Hindlimb muscle (tissue), 1 donor: ENCODE measurements at regions not wholly inside any gene's neighbourhood (a gene's known extent, or its start where the extent isn't known, plus 50 kb on each side); places are given as distances from the start of the nearest gene placed in this dataset.

Experiments
- DNase-seq: peaks from one replicate; pipeline ENCODE4 v3.0.0-alpha.2; 2013

DNA sequence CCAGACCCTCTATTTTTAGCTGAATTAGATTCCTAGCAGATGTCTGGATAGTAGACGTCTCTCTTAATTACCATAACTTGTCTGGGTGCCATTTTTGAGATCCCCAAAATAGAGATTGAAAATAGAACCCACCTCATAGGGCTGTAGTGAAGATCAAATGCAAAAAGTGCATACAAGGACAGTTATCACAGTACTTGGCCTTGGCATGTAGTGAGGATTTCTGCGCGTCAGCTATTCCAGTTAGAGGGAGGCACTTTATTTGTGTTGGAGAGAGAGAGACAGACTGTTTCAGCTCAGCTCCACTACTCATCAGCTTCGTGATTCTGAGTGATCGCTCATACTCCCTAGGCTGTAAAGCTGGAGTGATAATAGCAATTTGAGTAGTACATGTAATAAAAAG lies 59.6 kb upstream of the CDH13 start:
- DNase-seq, result no peak

DNA sequence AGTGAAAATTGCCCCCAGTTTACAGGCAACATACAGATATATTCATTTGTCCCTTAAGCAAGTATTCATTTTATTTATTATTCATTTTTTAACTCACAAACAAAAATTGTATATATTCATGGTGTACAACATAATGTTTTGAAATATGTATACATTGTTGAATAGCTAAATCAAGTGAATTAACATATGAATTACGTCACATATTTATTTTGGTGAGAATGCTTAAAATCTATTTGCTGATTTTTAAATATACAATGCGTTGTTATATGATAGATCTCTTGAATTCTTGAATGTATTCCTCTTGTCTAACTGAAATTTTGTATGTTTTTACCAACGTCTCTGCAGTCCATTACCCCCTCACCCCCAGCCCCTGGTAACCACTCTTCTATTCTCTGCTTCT lies 63.4 kb upstream of the CDH13 start:
- DNase-seq, result no peak

DNA sequence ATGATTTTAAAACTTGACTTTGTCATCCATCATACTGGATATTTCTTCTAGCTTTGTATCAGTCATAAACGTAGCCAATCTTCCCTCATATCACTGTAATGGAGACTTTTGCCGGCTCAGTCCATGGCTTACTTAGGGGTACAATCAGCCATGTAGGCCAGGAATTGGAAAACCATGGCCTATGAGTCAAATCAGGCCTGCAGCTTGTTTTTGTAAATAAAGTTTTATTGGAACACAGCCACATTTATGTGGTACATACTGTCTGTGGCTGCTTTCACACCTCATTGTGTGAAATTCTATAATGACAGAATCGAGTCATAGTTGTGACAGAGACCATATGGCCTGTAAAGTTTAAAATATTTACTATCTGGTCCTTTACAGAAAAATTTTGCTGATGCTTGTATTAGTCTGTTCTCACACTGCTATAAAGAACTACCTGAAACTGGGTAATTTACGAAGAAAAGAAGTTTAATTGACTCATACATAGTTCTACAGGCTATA lies 64.5 kb upstream of the CDH13 start:
- DNase-seq, result no peak

DNA sequence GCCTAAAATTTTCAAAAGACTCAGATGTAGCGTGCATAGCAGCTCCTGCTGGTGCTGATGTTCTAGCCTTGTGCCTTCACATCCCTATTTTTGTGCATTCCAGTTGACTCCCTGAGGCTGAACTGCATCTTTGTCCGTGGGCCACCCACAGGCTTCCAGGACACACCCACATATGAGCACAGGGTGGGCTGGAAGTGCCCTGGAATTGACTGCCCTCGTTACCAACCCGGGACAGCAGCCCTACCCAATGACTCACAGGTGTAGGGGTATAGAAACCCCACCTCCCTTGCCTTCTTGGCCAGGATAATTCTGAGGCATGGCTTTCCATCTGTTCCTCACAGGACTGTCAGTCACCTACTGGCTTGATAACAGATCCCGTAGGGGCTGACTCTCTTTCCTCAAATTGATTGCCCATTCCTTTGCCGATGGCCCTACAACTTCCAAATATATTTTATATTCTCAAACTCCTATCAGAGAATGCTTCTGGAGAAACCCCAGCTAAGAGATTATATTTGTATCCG lies 65.9 kb upstream of the CDH13 start:
- DNase-seq, result no peak

DNA sequence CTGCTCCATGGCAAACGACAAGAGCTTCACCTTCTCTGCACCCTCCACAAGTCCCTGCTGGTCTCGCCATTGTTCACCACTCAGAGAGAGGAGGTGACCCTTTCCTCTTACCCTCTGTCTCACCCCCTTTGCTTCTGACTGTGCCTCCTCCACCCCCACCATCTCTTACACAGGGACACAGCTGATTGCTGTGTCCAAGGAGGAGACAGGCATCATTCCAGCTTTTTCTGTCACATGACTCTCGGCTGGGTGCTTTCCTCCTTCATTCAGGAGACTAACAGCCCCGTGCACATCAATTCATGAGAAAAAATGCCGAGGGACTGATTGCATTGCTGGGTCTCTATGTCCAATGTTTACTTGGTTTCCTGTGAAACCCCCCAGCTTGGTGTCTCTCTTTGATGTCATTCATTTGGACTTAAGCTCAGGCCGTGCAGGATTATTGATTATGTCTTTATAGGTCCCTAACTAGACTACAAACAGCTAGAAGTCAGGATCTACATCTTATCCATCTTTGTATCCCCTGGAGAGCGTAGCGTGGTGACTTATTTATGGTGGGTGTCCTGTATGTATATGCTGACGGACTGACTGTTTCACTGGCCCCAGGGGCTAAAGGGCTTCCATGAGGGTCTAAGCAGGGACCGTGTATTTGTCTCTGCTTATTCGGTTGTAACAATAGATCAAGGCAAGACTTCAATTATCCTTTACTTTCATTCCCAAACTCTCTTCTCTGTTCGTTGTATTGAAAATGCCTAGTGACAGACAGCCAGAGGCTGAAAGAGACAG lies 82.2 kb upstream of the CDH13 start:
- no peak for DNase-seq

DNA sequence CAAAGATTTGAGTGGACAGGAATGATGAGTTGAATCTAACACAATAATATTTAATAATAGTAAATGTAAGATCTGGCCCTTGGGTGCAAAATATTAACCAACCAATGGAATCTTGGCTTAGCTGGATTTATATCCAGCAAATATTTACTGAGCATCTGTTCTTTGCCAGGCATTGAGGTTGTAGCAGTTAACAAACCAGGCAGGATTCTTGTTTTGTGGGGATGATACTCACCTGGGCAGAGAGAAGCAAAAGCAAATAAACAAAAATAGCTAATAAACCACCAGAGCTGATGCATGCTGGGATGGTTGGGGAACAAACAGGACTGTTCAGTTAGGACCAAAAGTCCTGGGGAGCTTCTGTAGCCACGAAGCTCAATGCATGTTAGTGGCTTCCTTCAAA lies 84.1 kb upstream of the CDH13 start:
- DNase-seq, result no peak

DNA sequence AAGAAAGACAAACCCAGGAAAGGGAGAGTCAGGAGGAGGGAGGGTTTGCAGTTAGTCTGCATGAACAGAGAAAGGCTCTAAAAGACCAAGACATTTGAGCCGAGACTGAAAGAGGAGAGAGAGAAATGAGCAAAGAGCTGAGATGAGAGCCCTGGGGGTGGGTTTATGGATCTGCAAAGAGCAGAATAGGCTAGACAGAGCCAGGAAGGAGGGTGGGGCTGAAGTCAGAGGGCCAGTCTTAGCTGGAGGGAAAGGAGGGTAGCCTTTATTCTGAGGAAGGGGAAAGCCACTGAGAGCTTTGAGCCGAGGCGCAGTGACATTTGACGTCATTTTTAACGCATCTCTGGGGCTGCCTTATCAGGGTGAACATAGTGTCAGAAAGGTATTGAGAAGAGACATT lies 85.7 kb upstream of the CDH13 start:
- DNase-seq, result no peak

DNA sequence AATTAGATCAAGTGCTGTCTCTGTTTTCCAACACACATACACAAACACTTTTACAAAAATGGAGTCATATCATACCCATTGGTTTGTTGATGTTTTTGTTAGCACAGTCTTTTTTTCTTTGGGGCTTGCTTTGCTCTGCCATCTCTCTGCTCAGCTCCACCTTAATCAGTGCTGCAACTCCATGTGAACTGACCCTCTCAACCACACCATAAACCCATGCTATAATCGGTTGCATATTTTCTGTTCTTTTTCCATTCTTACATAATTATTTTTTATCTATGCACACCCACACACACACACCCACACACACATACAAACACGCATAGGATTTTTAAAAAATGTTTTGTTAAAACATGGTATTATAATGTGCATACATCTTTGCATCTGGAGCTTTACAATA lies 91.0 kb upstream of the CDH13 start:
- DNase-seq, result no peak

DNA sequence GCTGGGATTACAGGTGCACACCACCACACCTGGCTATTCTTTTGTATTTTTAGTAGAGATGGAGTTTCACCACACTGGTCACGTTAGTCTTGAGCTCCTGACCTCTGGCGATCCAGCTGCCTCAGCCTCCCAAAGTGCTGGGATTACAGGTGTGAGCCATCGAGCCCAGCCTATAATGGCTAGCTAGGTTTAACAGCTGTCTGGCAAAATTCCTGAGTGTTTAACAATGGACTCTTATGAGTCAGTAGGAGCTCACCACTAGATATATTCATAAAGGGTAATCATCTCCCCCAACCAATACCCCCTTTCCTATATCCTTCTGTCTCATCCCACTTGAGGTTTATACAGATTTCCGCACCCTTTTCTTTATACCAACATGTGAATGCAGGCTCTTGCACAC lies 91.5 kb upstream of the CDH13 start:
- no peak for DNase-seq

DNA sequence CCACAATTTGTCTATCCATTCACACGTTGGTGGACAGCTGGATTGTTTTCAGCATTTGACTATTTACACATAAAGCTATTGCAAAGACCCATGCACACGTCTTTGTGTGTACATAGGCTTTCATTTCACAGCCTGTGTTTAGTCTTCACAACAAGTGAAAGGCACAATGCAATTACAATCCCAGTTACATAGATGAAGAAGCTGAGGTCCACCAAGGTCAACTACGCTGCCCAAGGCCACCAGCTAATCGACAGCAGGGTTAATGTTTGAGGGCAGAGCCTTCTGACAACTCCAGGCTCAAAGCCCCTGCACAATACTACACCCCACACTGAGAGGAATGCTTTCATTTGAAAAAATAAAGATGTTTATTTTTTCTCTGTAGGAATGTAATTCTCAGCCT lies 93.6 kb upstream of the CDH13 start:
- no peak for DNase-seq

DNA sequence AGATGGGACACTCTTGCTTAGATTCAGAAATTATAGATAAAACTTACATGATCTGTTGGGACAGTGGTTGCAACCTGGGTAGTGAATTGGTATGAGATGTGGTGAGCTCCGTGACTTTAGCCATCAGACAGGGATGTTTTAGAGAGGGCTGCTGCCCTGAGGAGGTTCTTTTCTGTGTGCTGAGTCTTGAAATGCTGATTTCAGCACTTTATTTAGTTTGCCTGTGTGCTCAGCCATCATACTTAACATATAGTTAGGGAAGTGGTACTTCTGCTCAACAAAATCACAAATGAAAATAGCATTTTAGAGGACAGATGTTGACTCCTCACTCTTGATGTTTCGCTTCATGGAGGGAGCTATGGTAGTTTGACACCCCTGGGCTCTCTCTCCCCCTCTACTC lies 95.9 kb upstream of the CDH13 start:
- DNase-seq, result no peak

DNA sequence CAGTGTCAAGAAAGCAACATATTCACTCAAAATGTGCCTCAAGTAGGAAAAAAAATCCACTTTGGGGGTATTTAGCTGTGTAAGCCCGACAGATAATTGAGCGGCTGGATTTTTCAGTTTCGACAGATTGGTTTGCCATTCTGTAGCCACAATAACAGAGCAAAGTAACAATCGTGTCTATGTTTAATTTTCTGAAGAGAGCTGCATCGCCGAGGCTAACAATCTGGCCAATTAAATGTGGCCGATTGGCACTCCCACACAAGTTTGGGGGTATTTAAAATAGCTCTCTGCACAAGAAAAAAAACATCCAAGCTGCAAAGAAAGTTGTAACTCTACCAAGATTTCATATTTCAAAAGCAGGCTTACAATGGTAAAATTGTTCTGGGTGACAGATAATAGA lies 99.7 kb upstream of the CDH13 start:
- DNase-seq, result no peak

DNA sequence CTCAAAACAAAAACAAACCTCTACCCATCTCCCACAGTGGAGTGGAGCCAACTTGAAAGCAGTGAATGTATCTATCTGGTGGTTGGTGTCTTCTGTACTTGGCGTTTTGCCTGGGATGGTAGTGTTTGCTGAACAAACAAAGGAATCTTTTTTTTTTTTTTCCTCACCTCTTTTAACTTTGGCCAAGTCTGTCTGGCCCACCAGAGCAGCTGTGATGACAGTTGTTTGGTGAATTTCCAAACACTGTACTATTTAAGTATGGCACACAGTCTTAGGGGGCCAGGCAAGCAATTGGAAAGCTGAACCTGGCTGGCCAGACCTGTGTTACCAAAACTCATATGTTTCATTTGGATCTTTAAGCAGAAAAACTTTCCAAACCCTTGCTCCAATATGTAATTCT lies 101.8 kb upstream of the CDH13 start:
- no peak for DNase-seq

DNA sequence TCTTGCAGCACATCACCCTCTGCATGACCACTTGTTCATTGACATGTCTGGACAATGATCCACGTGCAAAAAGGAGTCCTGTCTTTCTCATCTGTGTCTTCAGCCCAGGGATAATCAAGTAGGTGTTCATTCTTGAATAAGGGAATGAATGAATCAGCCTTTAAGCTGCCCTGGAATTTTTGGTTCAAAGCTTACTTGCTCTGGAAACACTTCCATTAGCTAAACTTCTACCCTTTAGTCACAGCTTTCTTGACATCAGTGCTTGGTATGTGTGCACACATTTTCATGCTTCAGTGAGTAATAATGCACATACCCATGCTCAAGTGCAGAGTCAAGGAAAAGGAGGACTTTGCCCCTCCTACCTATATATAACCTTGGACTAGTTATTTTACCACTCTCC lies 103.0 kb upstream of the CDH13 start:
- DNase-seq, result no peak

DNA sequence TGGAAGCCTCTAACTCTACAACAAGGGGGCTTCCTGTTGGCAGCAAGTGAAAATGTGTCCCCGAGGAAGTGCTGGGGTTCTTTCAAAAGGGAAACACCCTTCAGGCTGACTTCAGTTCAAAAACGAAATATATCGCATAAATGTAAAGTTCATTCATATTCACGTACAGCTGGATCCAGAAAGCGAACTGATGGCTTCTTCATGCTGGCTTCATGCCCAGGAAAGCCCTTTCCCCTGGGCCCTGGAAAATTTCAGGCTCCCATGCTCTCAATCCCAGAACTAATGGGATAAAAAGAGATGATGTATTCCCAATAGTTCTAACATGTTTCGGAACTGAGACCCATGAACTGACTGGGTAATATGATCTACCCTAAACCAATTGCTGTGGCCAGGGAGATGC lies 104.7 kb upstream of the CDH13 start:
- DNase-seq, result peak; percentile 36

DNA sequence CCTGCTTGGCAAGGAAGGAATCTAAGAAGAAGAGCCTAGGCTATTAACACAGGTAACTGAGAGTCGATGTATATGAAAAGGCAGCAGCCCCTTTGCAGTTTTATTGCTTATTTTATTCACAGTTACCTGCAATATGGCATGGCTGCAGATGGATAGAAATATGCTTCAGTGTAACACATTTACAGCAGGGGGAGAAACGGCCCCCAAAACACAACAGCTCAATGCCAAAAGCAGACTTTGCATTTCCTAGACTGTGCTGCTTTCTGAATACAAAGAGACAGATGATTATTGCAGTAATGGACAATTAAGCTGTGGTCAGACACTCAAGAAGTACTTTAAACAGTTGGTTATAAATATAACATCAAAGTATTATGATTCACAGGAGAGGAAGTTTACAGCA lies 108.0 kb upstream of the CDH13 start:
- DNase-seq, result no peak

DNA sequence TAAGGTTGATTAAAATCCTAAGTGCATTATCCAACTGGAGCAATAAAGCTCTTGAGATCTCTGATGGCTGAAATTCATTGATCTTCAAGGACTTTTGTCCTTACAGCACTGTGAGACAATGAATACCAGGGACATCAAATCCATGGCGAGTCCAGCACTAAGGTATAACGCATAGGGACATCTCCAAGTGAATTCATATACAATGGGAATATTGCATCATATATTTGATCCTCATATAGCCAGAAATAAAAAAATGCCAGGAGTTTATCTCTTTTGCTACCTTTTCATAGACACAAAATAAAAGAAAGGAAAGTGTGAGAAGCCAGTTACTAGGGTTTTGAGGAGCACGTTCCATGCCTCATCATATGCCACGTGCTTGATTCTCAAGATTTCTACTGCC lies 112.5 kb upstream of the CDH13 start:
- DNase-seq, result no peak

DNA sequence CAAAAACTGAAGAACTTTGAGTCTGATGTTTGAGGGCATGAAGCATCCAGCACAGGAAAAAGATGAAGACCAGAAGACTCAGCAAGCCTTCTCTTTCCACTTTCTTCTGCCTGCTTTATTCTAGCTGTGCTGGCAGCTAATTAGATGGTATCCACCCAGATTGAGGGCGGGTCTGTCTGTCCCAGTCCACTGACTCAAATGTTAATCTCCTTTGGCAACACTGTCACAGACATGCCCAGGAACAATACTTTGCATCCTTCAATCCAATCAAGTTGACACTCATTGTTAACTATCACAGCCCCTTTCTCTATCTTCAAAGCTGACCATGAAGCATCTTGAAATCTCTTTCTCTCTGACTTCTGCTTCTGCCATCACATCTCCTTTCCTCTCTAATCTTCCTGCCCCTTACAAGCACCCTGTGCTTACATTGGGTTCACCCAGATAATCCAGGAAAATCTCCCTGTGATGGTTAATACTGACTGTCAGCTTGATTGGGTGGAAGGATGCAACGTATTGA lies 115.9 kb upstream of the CDH13 start:
- DNase-seq, result no peak

DNA sequence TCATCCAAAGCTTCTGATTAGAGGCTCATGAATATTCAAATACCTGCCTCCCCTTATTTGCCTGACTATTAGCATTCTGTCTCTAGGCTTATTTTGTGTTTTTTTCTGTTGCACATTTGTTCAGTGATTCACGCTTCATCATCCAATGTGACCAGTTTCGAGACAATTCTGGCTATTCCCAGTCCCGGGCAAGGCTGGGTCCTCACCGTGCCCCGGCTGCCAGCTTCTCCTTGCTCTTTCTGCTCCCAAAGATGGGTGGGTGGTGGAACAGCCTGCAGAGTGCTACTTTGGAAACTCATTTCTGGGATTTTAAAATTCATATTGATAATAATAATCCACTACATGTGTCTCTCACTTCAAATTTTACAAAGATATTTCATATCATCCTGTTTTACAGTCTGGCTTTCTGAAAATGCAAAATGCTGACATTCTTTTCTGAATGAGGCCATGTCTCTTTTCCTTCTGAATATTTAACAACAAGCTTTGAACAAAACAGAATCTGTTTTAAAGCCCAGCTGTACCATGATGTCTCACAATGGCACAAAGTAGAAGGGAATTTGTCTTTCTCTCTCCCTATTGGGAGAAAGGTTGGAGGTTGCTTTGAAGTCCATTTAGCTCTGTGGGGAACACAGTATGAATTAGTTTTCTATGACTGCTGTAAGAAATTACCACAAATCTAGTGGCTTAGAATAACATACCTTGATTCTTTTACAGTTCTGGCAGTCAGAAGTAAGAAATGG lies 116.9 kb upstream of the CDH13 start:
- no peak for DNase-seq

DNA sequence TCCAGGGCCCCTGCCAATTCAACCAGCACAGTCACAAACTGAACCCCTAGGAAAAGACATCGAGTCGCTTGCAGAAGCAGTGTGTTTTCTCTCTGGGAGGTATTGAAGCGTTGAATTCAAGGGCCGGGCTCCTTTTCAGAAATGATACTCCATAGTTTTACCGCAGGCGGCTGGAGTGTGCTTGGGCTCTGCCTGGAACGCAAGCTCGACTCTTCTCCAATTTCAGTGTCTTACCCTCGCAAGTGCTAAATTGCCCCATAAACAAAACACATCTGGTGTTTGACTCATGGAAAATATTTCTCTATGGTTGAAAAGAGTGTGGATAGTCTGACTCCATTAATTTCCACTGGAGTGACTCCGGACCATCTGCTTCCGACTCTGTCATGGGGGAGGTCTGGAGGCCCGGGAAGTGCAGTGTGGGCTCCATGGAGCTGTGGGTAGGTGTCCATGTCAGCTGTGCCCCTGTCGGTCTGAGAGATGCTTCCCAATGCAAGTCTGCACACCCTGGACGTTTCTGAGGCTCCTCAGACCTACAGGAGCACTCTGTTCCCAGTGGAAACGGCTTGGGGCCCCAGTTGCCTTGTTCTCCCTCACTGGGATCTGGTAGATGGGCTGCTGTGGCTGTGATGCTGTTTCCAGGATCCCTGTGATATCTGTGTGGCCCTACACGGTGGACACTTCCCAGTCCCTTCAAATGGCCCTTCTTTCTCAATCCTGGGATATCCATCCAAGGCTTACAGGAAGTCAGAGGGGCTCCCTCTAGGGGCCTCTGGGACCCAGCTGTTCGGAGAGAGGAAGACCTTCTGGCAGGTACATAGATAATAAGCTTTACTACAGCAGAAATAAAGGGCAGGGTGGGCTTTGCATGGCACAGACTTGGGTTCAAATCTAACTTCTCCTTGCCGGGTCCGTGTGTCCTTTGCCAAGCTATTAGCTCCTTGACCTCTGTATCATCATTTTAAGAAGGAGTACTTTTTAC lies 119.8 kb upstream of the CDH13 start:
- peak; percentile 50 for DNase-seq

DNA sequence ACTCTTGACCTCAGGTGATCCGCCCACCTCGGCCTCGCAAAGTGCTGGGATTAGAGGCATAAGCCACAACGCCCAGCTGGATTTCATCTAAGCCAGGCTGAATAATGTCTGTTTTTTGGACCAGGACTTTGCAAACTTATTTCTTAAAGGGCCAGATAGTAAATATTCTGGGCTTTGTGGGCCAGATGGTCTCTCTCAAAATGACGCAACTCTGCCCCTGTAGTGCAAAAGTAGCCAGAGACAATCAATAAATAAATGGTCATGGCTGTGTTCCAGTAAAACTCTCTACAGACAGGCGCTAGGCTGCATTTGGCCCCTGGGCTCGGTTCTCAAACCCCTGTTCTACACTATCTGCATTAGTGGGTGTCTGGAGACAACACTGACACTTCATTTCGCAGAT lies 121.9 kb upstream of the CDH13 start:
- no peak for DNase-seq

DNA sequence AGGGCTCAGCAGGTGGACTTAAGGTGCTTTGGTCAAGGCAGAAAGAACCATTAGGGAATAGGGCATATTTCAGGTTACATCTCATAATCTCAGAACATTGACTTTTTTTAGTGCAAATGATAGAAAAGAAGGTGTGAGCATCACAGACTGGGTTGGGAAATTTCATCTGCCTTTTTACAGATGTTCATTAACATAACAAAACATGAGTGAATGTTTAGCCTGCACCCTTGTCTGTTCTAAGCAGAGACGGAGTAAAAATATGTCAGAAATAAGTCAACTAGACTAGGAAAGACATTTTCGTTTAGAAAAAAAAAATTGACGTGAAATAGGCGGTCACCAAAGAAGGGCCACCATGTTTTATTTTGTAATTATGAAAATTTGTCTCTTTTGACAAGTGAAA lies 127.5 kb upstream of the CDH13 start:
- no peak for DNase-seq

DNA sequence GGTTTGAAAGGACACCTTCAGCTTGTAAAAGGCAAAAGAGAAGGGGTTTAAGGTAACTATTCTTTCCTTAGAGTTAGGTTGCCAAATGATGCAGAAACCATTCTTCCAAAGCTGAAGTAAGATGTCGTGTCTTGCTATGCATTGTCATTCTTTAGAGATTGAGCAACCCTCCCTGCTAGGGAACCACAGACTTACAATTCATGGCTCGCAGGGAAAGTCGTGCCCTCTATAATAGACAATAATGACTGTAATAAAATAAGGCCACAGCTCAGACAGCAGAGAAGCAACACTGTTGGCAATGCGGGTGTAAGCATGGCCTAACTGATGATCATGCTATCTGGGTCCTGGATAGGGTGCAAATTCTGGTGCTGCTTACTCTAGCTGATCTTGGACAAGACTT lies 129.6 kb upstream of the CDH13 start:
- no peak for DNase-seq
